ENCODE measurements at regions not wholly inside any gene's neighbourhood (a gene's known extent, or its start where the extent isn't known, plus 50 kb on each side); places are given as distances from the start of the nearest gene placed in this dataset.

DNA sequence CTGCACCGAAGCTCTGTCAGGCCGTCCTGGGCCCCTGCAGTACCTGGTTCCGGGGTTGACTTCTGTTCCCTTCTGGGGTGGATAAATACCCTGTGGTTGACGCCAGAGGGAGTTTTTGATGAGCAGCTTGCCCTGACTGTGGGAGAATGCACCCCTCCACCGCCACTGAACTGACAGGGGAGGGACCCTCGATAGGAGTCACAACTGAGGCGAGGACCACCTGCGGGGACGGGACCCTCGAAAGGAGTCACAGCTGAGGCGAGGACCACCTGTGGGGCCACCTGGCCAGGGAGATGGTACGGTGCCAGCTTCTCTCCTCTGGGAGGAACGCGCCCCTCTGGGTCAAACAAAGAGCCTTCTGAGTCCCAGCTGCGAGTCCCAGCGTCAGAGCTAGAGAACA is 100.1 kb upstream of the FRMD1 start:
- TF ChIP-seq, protein P1, sequence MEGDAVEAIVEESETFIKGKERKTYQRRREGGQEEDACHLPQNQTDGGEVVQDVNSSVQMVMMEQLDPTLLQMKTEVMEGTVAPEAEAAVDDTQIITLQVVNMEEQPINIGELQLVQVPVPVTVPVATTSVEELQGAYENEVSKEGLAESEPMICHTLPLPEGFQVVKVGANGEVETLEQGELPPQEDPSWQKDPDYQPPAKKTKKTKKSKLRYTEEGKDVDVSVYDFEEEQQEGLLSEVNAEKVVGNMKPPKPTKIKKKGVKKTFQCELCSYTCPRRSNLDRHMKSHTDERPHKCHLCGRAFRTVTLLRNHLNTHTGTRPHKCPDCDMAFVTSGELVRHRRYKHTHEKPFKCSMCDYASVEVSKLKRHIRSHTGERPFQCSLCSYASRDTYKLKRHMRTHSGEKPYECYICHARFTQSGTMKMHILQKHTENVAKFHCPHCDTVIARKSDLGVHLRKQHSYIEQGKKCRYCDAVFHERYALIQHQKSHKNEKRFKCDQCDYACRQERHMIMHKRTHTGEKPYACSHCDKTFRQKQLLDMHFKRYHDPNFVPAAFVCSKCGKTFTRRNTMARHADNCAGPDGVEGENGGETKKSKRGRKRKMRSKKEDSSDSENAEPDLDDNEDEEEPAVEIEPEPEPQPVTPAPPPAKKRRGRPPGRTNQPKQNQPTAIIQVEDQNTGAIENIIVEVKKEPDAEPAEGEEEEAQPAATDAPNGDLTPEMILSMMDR (IDR thresholded peaks at IDR 0.05 in 4 of 5, conservative IDR thresholded peaks at IDR 0.05 in 1 of 5) = no peak
- no peak for TF ChIP-seq POLR2A (IDR thresholded peaks at IDR 0.05)

Measured in gastrocnemius medialis (tissue), 4 donors.